ENCODE measurements at regions not wholly inside any gene's neighbourhood (a gene's known extent, or its start where the extent isn't known, plus 50 kb on each side); places are given as distances from the start of the nearest gene placed in this dataset.

- DNase-seq, result no peak
- no peak for FAIRE-seq
- no peaks in the 10 kb centered on the region for H3K36me3 ChIP-seq (ENCODE audit: control insufficient read depth in 2 of 3, insufficient read depth in 3 of 3, low read length in 3 of 3)
These were observed 78.3 kb upstream of the POLG start for GRCh38 chr15:89412905-89413411.

DNA sequence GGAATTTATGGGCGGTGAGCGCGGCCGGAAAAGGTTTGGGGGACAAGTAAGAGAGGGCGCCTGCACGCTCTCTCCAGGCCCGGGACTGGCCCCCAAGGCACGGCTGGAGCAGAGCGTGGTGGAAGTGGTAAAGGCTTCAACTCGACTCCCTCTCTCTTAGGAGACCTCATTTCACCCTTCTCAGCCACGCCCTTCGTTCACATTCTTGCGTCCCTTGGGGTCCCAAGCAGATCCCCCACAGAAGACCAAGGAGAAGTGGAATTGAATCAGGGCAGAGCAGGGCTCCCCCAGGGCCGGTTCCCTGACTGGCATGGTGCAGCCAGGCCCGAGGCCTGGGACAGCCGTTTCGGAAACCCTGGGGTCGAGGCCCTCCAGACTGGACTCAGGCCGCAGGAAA, 75.4 kb upstream of the POLG start:
- Histone ChIP-seq H3K27me3 (ENCODE audit: control insufficient read depth, insufficient read depth, low read length) (peaks cover 84% of the 10 kb centered on the region), H3K9me3 (ENCODE audit: control insufficient read depth in 2 of 3, insufficient read depth in 1 of 3, low read length in 3 of 3) (no peaks in the 10 kb centered on the region), H3K36me3 (ENCODE audit: control insufficient read depth in 2 of 3, insufficient read depth in 3 of 3, low read length in 3 of 3) (no peaks in the 10 kb centered on the region), H3K4me1 (ENCODE audit: control insufficient read depth in 2 of 3, insufficient read depth in 2 of 3, low read depth in 1 of 3, low read length in 3 of 3) (peaks cover 0 to 5% (median 0%) of the 10 kb centered on the region in 3 donors), H3K27ac (ENCODE audit: low read depth in 2 of 2, low read length in 2 of 2) (no peak overlapping the region), H3K4me3 (ENCODE audit: low read length in 3 of 3) (no peak overlapping the region), H3K9ac (ENCODE audit: low read length in 3 of 3) (no peak overlapping the region)
- intact Hi-C loops (cut with DNase I), result no loop called here
- no peak for FAIRE-seq
- DNase-seq, result no peak
- TF ChIP-seq, protein P1, sequence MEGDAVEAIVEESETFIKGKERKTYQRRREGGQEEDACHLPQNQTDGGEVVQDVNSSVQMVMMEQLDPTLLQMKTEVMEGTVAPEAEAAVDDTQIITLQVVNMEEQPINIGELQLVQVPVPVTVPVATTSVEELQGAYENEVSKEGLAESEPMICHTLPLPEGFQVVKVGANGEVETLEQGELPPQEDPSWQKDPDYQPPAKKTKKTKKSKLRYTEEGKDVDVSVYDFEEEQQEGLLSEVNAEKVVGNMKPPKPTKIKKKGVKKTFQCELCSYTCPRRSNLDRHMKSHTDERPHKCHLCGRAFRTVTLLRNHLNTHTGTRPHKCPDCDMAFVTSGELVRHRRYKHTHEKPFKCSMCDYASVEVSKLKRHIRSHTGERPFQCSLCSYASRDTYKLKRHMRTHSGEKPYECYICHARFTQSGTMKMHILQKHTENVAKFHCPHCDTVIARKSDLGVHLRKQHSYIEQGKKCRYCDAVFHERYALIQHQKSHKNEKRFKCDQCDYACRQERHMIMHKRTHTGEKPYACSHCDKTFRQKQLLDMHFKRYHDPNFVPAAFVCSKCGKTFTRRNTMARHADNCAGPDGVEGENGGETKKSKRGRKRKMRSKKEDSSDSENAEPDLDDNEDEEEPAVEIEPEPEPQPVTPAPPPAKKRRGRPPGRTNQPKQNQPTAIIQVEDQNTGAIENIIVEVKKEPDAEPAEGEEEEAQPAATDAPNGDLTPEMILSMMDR (IDR thresholded peaks at IDR 0.05; ENCODE audit: borderline replicate concordance, extremely low read depth, insufficient read depth), result no peak

More at GRCh38 chr15:89412905-89413411, 78.3 kb upstream of the POLG start:
- H3K4me3 ChIP-seq (ENCODE audit: low read length in 3 of 3), result no peak overlapping the region
- TF ChIP-seq, protein P1 (IDR thresholded peaks at IDR 0.05; ENCODE audit: borderline replicate concordance, extremely low read depth, insufficient read depth), result no peak
- H3K9me3 ChIP-seq (ENCODE audit: control insufficient read depth in 2 of 3, insufficient read depth in 1 of 3, low read length in 3 of 3), result no peaks in the 10 kb centered on the region
- no peak overlapping the region for H3K27ac ChIP-seq (ENCODE audit: low read depth in 2 of 2, low read length in 2 of 2)
- H3K4me1 ChIP-seq (ENCODE audit: control insufficient read depth in 2 of 3, insufficient read depth in 2 of 3, low read depth in 1 of 3, low read length in 3 of 3), result peaks cover 0 to 5% (median 0%) of the 10 kb centered on the region in 3 donors
- intact Hi-C loops (cut with DNase I), result no loop called here
- H3K9ac ChIP-seq (ENCODE audit: low read length in 3 of 3), result no peak overlapping the region
- peaks cover 77% of the 10 kb centered on the region for H3K27me3 ChIP-seq (ENCODE audit: control insufficient read depth, insufficient read depth, low read length)

GRCh38 chr15:89409184-89410038, 74.8 kb upstream of the POLG start:
- FAIRE-seq, result no peak

More at GRCh38 chr15:89409184-89410038, 74.8 kb upstream of the POLG start:
- Histone ChIP-seq H3K27me3 (ENCODE audit: control insufficient read depth, insufficient read depth, low read length) (peaks cover 86% of the 10 kb centered on the region), H3K9ac (ENCODE audit: low read length in 3 of 3) (no peak overlapping the region), H3K4me1 (ENCODE audit: control insufficient read depth in 2 of 3, insufficient read depth in 2 of 3, low read depth in 1 of 3, low read length in 3 of 3) (peaks cover 0 to 5% (median 0%) of the 10 kb centered on the region in 3 donors), H3K9me3 (ENCODE audit: control insufficient read depth in 2 of 3, insufficient read depth in 1 of 3, low read length in 3 of 3) (no peaks in the 10 kb centered on the region), H3K36me3 (ENCODE audit: control insufficient read depth in 2 of 3, insufficient read depth in 3 of 3, low read length in 3 of 3) (no peaks in the 10 kb centered on the region), H3K27ac (ENCODE audit: low read depth in 2 of 2, low read length in 2 of 2) (no peak overlapping the region), H3K4me3 (ENCODE audit: low read length in 3 of 3) (peak overlapping the region in 1 of 3 donors; percentile 31)
- TF ChIP-seq, protein P1 (IDR thresholded peaks at IDR 0.05; ENCODE audit: borderline replicate concordance, extremely low read depth, insufficient read depth), result no peak
- no peak for DNase-seq
- intact Hi-C loops (cut with DNase I), result no loop called here
